SJSA1 (cell line): ENCODE measurements at regions not wholly inside any gene's neighbourhood (a gene's known extent, or its start where the extent isn't known, plus 50 kb on each side); places are given as distances from the start of the nearest gene placed in this dataset.
"Not testable (repeated sequence)": the region's sequence is repeated elsewhere in the genome, so short reads cannot be mapped to it uniquely, and the experiment has no call there.

Experiments
- DNase-seq, 2 experiments: peaks; one replicate each; pipeline ENCODE4 v3.0.0-alpha.2; 2015 to 2020; ENCODE audit warnings: low spot score in 2 of 2, low read depth in 1 of 2
- H3K27ac ChIP-seq: fragments of 250-450 bp; sonication (Bioruptor Pico); 2 replicates; pipeline ENCODE4 v1.5.1; 2020; ENCODE audit warnings: mild to moderate bottlenecking, moderate library complexity
- H3K27me3 ChIP-seq: fragments of 250-450 bp; sonication (Bioruptor Pico); replicated peaks from 2 replicates; pipeline ENCODE4 v1.5.1; 2020; ENCODE audit warnings: mild to moderate bottlenecking, moderate library complexity
- H3K36me3 ChIP-seq: fragments of 250-450 bp; sonication (Bioruptor Pico); 2 replicates; pipeline ENCODE4 v1.5.1; 2020; ENCODE audit warnings: mild to moderate bottlenecking
- H3K4me1 ChIP-seq: fragments of 250-450 bp; sonication (Bioruptor Pico); replicated peaks from 2 replicates; pipeline ENCODE4 v1.6.1; 2021; ENCODE audit warnings: mild to moderate bottlenecking
- H3K4me3 ChIP-seq: fragments of 250-450 bp; sonication (Bioruptor Pico); 2 replicates; pipeline ENCODE4 v1.5.1; 2020; ENCODE audit warnings: mild to moderate bottlenecking
- H3K9me3 ChIP-seq: fragments of 250-450 bp; sonication (Bioruptor Pico); replicated peaks from 2 replicates; pipeline ENCODE4 v1.5.1; 2020; ENCODE audit warnings: mild to moderate bottlenecking

- H3K9me3 ChIP-seq, H3K27ac ChIP-seq, DNase-seq, H3K4me3 ChIP-seq, H3K36me3 ChIP-seq, H3K4me1 ChIP-seq, H3K27me3 ChIP-seq: not testable (repeated sequence)
Measured at GRCh38 chr7:153412114-153412823, 639.9 kb upstream of the DPP6 start.

GRCh38 chr7:153412824-153413198 lies 639.4 kb upstream of the DPP6 start:
- not testable (repeated sequence) for H3K27ac ChIP-seq, H3K4me1 ChIP-seq, H3K4me3 ChIP-seq, H3K36me3 ChIP-seq, H3K9me3 ChIP-seq, DNase-seq, H3K27me3 ChIP-seq

DNA sequence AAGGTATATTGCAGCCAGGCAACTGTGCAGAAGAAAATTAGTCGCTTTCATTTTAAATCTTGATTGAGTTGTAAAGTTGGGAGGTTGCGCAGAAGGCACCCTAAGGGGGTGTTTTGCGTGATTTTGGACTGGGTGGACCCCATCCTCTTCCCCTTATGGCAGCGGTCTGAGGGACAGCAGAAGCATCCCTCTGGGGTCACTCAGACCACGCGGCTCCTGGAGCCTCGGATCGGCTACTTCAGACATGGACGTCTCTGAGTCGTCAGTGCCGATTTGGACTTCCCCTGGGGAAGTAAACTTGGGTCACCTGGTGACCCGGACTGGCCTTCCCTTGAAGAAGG lies 639.0 kb upstream of the DPP6 start:
- DNase-seq, result no peak
- Histone ChIP-seq H3K9me3 (peaks cover 6% of the 10 kb centered on the region; the same call in 1 of the 2 replicates), H3K27me3 (no peaks in the 10 kb centered on the region), H3K4me3 (no peak overlapping the region), H3K36me3 (no peaks in the 10 kb centered on the region), H3K27ac (no peak overlapping the region), H3K4me1 (no peaks in the 10 kb centered on the region)

DNA sequence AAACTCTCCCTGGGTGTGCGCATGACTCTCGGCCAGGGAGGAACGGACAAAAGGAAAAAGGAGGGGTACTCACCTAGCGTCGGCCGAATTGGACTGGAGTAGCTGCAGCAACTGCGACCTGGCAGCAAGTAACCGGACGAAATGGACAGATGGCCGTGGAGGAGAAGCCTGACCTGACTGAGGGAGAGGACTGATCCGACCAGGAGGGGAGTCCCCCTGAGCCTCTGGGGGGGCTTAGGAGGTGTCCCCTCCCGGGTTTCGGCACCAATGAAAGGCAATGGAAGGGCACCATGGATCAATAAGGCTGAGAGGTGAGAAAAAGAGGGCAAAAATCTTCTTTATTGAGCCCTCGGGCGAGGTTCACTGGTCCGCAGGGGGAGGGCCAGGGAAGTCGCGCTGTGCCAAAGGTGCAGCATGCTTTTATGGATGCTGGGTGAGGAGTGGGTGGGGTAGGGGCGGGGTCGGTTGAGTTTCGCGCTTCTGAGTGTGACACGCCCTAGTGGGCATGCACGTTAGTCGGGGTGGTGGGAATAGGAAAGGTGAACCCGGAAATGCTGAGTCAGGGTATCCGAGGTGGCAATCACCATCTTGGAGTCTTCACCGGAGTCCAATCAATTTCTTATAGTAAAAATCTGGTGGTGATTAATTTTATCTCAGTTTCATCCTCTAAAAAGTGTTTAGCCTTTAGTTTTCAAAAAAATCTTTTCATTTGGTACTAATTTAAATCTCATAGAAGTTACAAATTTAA lies 638.5 kb upstream of the DPP6 start:
- Histone ChIP-seq H3K9me3 (peaks cover 6% of the 10 kb centered on the region; the same call in 1 of the 2 replicates), H3K4me1 (no peaks in the 10 kb centered on the region), H3K27ac (no peak overlapping the region), H3K27me3 (no peaks in the 10 kb centered on the region), H3K36me3 (no peaks in the 10 kb centered on the region), H3K4me3 (no peak overlapping the region)
- no peak for DNase-seq

GRCh38 chr7:153414288-153414629 lies 637.9 kb upstream of the DPP6 start:
- Histone ChIP-seq H3K4me3 (no peak overlapping the region), H3K36me3 (no peaks in the 10 kb centered on the region), H3K27ac (no peak overlapping the region), H3K27me3 (no peaks in the 10 kb centered on the region), H3K9me3 (peaks cover 6% of the 10 kb centered on the region; the same call in 1 of the 2 replicates), H3K4me1 (no peaks in the 10 kb centered on the region)
- DNase-seq, result no peak

DNA sequence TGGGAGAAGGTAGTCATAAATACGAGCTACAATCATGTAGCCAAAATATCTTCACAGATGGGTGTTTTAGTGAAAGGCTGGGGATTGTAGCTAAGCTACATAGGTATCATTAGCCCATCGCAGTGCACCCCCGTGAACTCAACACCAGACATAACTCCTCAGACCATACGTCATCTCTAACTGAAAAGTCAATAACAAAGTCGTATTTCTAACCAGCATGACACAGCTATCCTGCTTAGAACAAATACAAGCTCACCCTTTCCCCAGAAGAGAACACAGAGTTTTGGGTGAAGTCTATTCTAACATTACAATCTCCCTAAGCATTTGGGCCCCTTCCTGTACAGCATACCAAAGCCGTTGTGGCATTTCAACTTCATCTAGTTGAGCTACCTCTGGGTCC lies 636.6 kb upstream of the DPP6 start:
- H3K4me3 ChIP-seq, result no peak overlapping the region
- no peak overlapping the region for H3K27ac ChIP-seq
- no peaks in the 10 kb centered on the region for H3K27me3 ChIP-seq
- no peak for DNase-seq
- no peaks in the 10 kb centered on the region for H3K4me1 ChIP-seq
- peaks cover 6% of the 10 kb centered on the region; the same call in 1 of the 2 replicates for H3K9me3 ChIP-seq
- H3K36me3 ChIP-seq, result no peaks in the 10 kb centered on the region

GRCh38 chr7:153422291-153423209 lies 629.6 kb upstream of the DPP6 start:
- DNase-seq, result no peak
- Histone ChIP-seq H3K4me3 (no peak overlapping the region), H3K27ac (no peak overlapping the region), H3K27me3 (no peaks in the 10 kb centered on the region), H3K36me3 (no peaks in the 10 kb centered on the region), H3K4me1 (no peaks in the 10 kb centered on the region), H3K9me3 (0 out of 2 replicates have a peak, but pooled peaks cover 4% of the 10 kb centered on the region)

- Histone ChIP-seq H3K36me3 (no peaks in the 10 kb centered on the region), H3K27me3 (no peaks in the 10 kb centered on the region), H3K9me3 (0 out of 2 replicates have a peak, but pooled peaks cover 4% of the 10 kb centered on the region), H3K27ac (no peak overlapping the region), H3K4me1 (no peaks in the 10 kb centered on the region), H3K4me3 (no peak overlapping the region)
- no peak for DNase-seq
Measured at GRCh38 chr7:153423210-153423590, 629.0 kb upstream of the DPP6 start.

GRCh38 chr7:153430931-153431330 lies 621.3 kb upstream of the DPP6 start:
- Histone ChIP-seq H3K36me3 (no peaks in the 10 kb centered on the region), H3K27me3 (no peaks in the 10 kb centered on the region), H3K9me3 (peaks cover 9% of the 10 kb centered on the region; the same call in 1 of the 2 replicates), H3K4me1 (no peaks in the 10 kb centered on the region), H3K4me3 (no peak overlapping the region), H3K27ac (no peak overlapping the region)
- DNase-seq, result no peak

DNA sequence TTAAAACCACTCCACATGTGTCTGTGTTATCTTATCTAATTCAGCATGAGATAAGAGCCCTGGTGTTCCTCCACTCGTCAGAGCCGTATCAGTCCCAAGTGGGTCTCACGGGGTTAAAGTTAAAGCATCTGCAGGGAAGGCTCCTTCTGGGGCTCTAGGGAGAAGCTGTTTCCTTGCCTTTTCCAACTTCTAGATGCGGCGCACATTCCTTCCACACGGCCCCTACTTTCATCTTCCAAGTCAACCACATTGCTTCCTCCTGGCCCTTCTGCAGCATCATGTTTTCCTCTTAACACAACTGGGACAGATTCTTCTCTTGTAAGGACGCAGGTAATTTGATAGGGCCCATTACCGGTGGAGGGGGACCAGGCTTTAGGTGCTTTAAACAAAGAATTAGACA lies 620.1 kb upstream of the DPP6 start:
- H3K9me3 ChIP-seq, result peaks cover 7% of the 10 kb centered on the region; the same call in 1 of the 2 replicates
- no peaks in the 10 kb centered on the region for H3K27me3 ChIP-seq
- no peak overlapping the region for H3K4me3 ChIP-seq
- H3K36me3 ChIP-seq, result no peaks in the 10 kb centered on the region
- no peak for DNase-seq
- no peaks in the 10 kb centered on the region for H3K4me1 ChIP-seq
- H3K27ac ChIP-seq, result no peak overlapping the region

GRCh38 chr7:153433223-153433622 lies 619.0 kb upstream of the DPP6 start:
- Histone ChIP-seq H3K27me3 (no peaks in the 10 kb centered on the region), H3K9me3 (peaks cover 7% of the 10 kb centered on the region; the same call in 1 of the 2 replicates), H3K4me3 (no peak overlapping the region), H3K27ac (no peak overlapping the region), H3K36me3 (no peaks in the 10 kb centered on the region), H3K4me1 (no peaks in the 10 kb centered on the region)
- DNase-seq, result no peak

DNA sequence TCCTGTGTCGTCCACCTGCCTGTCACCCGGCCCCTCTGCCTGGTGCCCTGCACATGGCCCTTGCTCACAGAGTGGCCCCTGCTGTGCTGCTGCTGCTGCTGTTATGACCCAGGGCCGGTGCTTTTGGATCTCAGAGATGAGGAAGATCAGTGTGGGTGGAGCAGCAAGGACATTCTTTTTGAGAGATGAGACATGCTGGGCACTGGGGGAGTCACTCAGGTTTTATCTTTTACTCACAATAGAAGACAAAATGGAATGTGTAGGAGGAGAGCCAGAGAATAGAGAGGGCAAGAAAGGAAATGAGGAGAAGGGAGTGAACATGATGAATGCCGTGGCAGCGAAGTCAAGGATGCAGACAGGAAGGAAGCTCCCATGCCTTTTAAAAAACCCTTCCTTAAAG lies 611.5 kb upstream of the DPP6 start:
- H3K36me3 ChIP-seq, result no peaks in the 10 kb centered on the region
- no peak for DNase-seq
- H3K9me3 ChIP-seq, result peaks cover 12% of the 10 kb centered on the region
- H3K27ac ChIP-seq, result no peak overlapping the region
- no peaks in the 10 kb centered on the region for H3K27me3 ChIP-seq
- no peaks in the 10 kb centered on the region for H3K4me1 ChIP-seq
- no peak overlapping the region for H3K4me3 ChIP-seq

- no peaks in the 10 kb centered on the region for H3K4me1 ChIP-seq
- H3K27me3 ChIP-seq, result no peaks in the 10 kb centered on the region
- no peaks in the 10 kb centered on the region for H3K36me3 ChIP-seq
- H3K4me3 ChIP-seq, result no peak overlapping the region
- peaks cover 8% of the 10 kb centered on the region for H3K9me3 ChIP-seq
- H3K27ac ChIP-seq, result no peak overlapping the region
- DNase-seq, result no peak
Measured at GRCh38 chr7:153443032-153443701, 609.0 kb upstream of the DPP6 start.
